GM18520 (cell line): ENCODE measurements at regions not wholly inside any gene's neighbourhood (a gene's known extent, or its start where the extent isn't known, plus 50 kb on each side); places are given as distances from the start of the nearest gene placed in this dataset.

Experiments
- ATAC-seq: cut with Tn5 transposase; IDR thresholded peaks from one replicate; pipeline ENCODE4 v1.9.1; 2021; ENCODE audit not compliant: unreplicated experiment

GRCh38 chr16:49026566-49027181 is 255.0 kb downstream of the CBLN1 start:
- ATAC-seq, result no peak

- no peak for ATAC-seq
These were observed 256.7 kb downstream of the CBLN1 start for GRCh38 chr16:49024896-49025295.

GRCh38 chr16:49024016-49024415 is 257.6 kb downstream of the CBLN1 start:
- ATAC-seq, result no peak

- ATAC-seq, result no peak
These were observed 258.6 kb downstream of the CBLN1 start for GRCh38 chr16:49023050-49023449.

GRCh38 chr16:49022351-49022963 is 259.2 kb downstream of the CBLN1 start:
- ATAC-seq, result no peak

- ATAC-seq, result no peak
These were observed 260.5 kb downstream of the CBLN1 start for GRCh38 chr16:49021136-49021535.

GRCh38 chr16:49020436-49020835 is 261.2 kb downstream of the CBLN1 start:
- no peak for ATAC-seq

GRCh38 chr16:49019831-49020230 is 261.8 kb downstream of the CBLN1 start:
- no peak for ATAC-seq

GRCh38 chr16:49019081-49019633 is 262.5 kb downstream of the CBLN1 start:
- no peak for ATAC-seq

GRCh38 chr16:49018259-49018931 is 263.2 kb downstream of the CBLN1 start:
- ATAC-seq, result no peak

- ATAC-seq, result no peak
These were observed 264.1 kb downstream of the CBLN1 start for GRCh38 chr16:49017501-49017900.

GRCh38 chr16:49016461-49016860 is 265.2 kb downstream of the CBLN1 start:
- no peak for ATAC-seq

- ATAC-seq, result no peak
These were observed 266.4 kb downstream of the CBLN1 start for GRCh38 chr16:49015225-49015592.

GRCh38 chr16:49014277-49015224 is 267.1 kb downstream of the CBLN1 start:
- ATAC-seq, result no peak

- ATAC-seq, result no peak
These were observed 267.9 kb downstream of the CBLN1 start for GRCh38 chr16:49013727-49014080.

GRCh38 chr16:49012961-49013726 is 268.5 kb downstream of the CBLN1 start:
- no peak for ATAC-seq

- ATAC-seq, result no peak
These were observed 269.7 kb downstream of the CBLN1 start for GRCh38 chr16:49011901-49012300.

GRCh38 chr16:49010879-49011278 is 270.8 kb downstream of the CBLN1 start:
- ATAC-seq, result no peak

GRCh38 chr16:49010396-49010795 is 271.2 kb downstream of the CBLN1 start:
- no peak for ATAC-seq

- no peak for ATAC-seq
These were observed 272.4 kb downstream of the CBLN1 start for GRCh38 chr16:49009204-49009603.
